22Rv1 (cell line): ENCODE measurements at regions not wholly inside any gene's neighbourhood (a gene's known extent, or its start where the extent isn't known, plus 50 kb on each side); places are given as distances from the start of the nearest gene placed in this dataset.

Source experiments
- H3K27ac ChIP-seq: fragments of 450-650 bp; 2 replicates; pipeline ENCODE4 v1.5.1; 2017
- ZFX ChIP-seq: fragments of 450-650 bp; IDR thresholded peaks from 2 replicates; pipeline ENCODE4 v1.6.1; 2017; ENCODE audit warnings: antibody characterized with exemption, borderline replicate concordance
- TF ChIP-seq, protein P1 (sequence below): fragments of 450-650 bp; IDR thresholded peaks from 2 replicates; pipeline ENCODE4 v1.5.1; 2017; ENCODE audit warnings: mild to moderate bottlenecking

DNA sequence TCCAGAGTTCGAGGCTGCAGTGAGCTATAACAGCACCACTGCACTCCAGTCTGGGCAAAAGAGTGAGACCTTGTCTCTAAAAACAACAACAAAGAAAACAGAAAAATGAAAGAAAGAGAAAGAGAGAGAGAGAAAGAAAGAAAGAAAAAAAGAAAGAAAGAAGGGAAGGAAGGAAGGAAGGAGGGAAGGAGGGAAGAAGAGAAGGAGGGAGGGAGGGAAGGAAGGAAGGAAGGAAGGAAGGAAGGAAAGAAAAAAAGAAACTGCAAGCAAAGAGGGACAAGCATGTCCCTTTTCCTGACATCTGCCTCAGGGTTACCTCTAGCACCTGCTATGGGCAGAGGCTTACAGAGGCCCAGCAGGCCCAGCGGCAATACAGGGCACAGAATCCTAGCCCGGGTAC is 475.0 kb downstream of the MIAT start:
- TF ChIP-seq, protein P1, sequence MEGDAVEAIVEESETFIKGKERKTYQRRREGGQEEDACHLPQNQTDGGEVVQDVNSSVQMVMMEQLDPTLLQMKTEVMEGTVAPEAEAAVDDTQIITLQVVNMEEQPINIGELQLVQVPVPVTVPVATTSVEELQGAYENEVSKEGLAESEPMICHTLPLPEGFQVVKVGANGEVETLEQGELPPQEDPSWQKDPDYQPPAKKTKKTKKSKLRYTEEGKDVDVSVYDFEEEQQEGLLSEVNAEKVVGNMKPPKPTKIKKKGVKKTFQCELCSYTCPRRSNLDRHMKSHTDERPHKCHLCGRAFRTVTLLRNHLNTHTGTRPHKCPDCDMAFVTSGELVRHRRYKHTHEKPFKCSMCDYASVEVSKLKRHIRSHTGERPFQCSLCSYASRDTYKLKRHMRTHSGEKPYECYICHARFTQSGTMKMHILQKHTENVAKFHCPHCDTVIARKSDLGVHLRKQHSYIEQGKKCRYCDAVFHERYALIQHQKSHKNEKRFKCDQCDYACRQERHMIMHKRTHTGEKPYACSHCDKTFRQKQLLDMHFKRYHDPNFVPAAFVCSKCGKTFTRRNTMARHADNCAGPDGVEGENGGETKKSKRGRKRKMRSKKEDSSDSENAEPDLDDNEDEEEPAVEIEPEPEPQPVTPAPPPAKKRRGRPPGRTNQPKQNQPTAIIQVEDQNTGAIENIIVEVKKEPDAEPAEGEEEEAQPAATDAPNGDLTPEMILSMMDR: no peak
- TF ChIP-seq ZFX: no peak
- H3K27ac ChIP-seq: no peak overlapping the region

DNA sequence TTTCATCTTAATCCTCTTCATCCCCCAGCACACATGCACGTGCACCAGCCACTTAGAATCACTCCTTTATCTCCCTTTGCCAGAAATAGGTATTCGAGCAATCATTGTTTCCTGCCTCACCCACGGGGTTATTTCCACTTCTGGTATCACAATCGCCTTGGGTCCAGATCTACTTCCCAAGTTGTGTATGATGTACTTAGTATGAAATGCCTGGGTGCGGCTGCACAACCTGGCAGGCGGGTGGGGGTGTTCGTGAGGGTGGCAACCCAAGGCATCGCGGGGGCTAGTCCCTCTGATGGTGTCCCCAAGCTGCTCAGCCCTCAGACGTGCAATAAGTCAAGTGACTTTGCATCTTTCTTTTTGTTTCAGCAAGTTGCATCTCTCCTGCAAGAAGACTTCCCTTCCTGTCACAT is 475.6 kb downstream of the MIAT start:
- H3K27ac ChIP-seq: no peak overlapping the region
- no peak for TF ChIP-seq ZFX
- TF ChIP-seq, protein P1: no peak

DNA sequence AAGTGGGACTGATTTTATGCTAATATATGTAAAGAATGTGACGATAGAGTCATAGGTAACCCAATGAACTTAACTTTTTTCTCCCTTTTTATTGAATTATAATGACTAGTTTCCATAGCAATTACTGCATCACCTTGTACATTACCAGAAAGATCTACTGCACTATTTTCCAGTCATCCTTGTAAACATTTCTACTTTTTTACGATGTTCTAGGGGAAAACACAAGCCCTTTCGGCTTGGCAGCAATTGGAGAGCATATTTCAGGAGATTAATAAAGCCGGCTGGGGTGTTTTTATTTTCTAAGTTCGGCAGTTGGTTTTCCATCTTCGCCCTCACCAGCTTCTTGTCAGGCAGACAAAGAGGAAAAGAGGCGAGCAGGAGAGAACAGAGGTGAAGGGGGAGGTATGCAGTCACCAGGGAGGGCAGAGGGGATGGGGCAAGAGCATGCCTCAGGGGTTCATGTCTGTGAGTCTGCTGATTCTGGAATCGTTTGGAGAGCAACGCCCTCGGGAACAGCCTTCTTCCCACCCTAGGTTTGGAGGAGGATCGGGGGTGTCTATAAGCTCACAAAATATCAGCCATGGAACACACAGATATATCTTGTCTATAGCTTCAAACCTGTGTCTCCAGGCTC is 476.4 kb downstream of the MIAT start:
- H3K27ac ChIP-seq: no peak overlapping the region
- TF ChIP-seq, protein P1: no peak
- TF ChIP-seq ZFX: no peak

DNA sequence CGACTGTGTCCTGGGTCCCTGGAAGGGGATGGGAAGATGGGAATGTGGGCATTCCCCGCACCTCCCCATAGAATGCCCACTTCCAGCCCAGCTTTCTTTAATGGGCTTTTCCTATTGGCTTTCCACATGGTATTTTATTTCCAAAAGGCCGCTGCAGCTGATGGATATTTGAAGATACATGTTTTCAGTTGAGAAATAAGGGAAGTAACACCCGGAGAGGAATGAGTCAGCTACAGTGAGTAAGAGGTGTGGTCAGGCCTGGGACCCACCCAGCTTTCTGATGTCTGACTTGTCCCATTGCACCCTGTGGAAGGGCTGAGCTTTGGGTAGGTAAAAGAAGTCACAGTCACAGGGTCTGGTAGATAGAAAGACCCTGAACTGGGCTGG is 476.9 kb downstream of the MIAT start:
- TF ChIP-seq ZFX: no peak
- TF ChIP-seq, protein P1: no peak
- H3K27ac ChIP-seq: no peak overlapping the region

DNA sequence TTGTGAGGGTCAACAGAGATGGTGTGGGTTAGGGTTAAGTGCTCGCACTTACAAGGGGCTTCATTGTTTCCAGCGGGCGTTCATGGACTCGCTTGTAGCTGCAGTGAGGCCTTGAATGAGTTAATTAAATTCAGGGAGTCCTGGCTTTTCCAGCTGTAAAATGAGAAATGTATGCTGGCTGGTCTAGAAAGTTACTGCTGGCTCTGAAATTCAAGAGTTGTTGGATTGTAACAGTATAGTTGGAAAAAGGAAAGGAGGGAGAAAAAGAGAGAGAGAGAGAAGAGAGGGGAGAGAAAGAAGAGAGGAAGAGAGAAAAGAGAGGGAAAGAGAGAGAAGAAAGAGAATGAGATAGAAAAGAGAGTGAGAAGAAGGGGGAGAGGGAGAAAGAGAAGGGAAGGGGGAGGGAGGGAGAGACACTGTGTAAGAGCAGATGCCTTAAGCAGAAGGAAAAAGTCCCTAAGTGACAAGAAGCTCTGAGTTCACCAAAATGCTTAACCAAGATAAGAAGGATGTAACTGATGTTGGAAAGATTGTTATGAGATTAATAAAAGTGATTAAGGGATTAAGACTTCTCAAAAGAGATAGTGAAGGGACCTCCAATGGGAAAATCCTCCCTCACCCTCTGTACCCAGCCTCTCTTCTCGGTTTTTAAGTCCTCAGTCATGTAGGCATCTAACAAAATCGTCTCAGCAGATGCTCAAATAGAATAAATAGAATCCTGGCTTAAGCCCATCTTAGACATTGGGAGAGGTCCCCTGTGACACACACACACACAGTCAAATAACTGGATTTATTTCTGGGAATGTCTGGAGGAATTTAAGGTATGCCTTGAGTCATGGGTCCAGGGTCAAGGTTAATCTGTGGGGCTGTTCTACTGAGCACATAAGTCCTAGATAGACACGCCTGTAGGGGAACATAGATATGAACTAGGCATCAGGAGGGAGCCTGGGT is 477.9 kb downstream of the MIAT start:
- no peak for TF ChIP-seq ZFX
- TF ChIP-seq, protein P1: no peak
- H3K27ac ChIP-seq: no peak overlapping the region

DNA sequence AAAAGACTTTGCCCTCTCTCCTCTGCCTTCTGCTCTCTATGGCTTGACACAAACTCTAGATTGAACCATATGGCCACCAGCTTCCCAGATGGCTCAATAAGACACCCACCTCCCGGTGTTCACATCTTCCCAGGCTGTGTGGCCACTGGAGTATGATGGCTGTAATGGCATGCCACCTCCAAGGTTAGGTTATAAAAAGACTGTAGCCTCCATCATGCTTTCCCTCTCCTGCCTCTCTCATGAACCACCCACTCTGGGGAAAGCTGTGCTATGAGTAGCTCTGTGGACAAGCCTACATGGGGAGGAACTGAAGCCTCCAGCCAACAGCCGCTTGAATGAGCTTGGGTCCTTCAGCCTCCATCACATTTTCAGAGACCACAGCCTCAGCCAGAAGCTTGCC is 479.2 kb downstream of the MIAT start:
- TF ChIP-seq ZFX: no peak
- TF ChIP-seq, protein P1: no peak
- no peak overlapping the region for H3K27ac ChIP-seq

DNA sequence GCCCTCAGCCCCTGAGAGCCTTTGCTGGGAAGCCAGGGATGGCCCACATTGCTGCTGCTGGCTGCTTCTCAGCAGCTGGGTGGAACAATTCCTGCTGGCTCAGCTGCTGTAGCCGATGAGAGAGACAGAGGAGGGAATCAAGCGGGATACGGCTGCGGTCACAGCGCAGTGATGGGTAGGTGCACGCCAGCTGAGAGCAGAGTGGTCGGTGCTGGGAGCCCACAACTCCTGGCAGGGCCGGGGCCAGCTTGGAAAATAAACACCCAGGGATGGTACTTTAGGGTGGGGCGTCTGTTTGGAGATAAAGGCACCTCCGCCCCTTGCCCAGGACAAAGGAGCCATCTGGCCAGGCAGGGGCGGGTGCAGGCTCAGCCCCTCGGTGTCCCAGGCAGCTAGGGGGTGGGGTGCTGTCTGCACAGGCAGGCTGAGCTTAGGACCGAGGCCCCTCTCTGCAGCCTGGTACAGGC is 480.5 kb downstream of the MIAT start:
- no peak overlapping the region for H3K27ac ChIP-seq
- TF ChIP-seq ZFX: no peak
- TF ChIP-seq, protein P1: no peak
